HEK293T (cell line): ENCODE measurements at regions not wholly inside any gene's neighbourhood (a gene's known extent, or its start where the extent isn't known, plus 50 kb on each side); places are given as distances from the start of the nearest gene placed in this dataset.

ENCODE experiments used
- BHLHE40 ChIP-seq: fragments of 450-650 bp; IDR thresholded peaks from 2 replicates; pipeline ENCODE4 v1.6.1; 2016; ENCODE audit warnings: mild to moderate bottlenecking, moderate library complexity, borderline replicate concordance
- FOXM1 ChIP-seq: fragments of 450-650 bp; IDR thresholded peaks from 2 replicates; pipeline ENCODE4 v1.6.1; 2017; ENCODE audit warnings: mild to moderate bottlenecking, borderline replicate concordance
- SP1 ChIP-seq: fragments of 450-650 bp; IDR thresholded peaks from 2 replicates; pipeline ENCODE4 v1.6.1; 2017
- SUZ12 ChIP-seq: fragments of 450-650 bp; IDR thresholded peaks from 2 replicates; pipeline ENCODE4 v1.6.1; 2016; ENCODE audit warnings: mild to moderate bottlenecking

DNA sequence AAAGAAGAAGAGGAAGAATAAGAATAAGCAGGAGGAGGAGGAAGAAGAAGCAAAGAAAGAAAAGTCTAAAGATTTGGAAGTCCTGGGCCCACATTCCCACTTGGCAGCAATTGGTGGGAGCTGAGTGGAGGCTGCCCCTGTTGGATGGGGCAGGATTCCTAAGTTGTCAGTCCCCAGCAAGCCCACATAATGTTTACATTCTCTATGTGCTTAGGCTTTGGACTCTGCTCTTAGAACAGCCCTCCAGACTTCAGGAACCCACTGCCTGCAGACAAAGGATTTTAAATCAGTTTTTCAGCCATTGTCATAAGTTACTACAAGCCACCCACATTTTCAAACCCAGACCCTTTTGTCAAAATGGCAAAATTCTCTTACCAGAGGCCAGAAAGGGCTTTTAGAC is 92.0 kb downstream of the OTX2 start:
- TF ChIP-seq SP1 (no peak), BHLHE40 (no peak), SUZ12 (no peak), FOXM1 (no peak)
